ENCODE measurements at regions not wholly inside any gene's neighbourhood (a gene's known extent, or its start where the extent isn't known, plus 50 kb on each side); places are given as distances from the start of the nearest gene placed in this dataset.

- no peaks in the 10 kb centered on the region for H3K4me1 ChIP-seq (ENCODE audit: control insufficient read depth, extremely low read depth, insufficient read depth, low read length)
- H3K27ac ChIP-seq (ENCODE audit: control insufficient read depth, insufficient read depth, low read length), result no peak overlapping the region
- no peak overlapping the region for H2AFZ ChIP-seq (ENCODE audit: control insufficient read depth, low read length)
- no peaks in the 10 kb centered on the region for H3K27me3 ChIP-seq (ENCODE audit: control insufficient read depth, extremely low read depth, insufficient read depth, low read length)
- no peak overlapping the region for H3K4me2 ChIP-seq (ENCODE audit: control insufficient read depth, extremely low read depth, insufficient read depth, low read depth, low read length)
- H3K9ac ChIP-seq (ENCODE audit: control insufficient read depth, extremely low read depth, insufficient read depth, low read length), result no peak overlapping the region
- no peaks in the 10 kb centered on the region for H3K9me3 ChIP-seq (ENCODE audit: control insufficient read depth, low read depth, low read length)
- FAIRE-seq, result no peak
- H3K4me3 ChIP-seq (ENCODE audit: control insufficient read depth in 2 of 3, extremely low read depth in 1 of 3, insufficient read depth in 2 of 3, low read depth in 1 of 3, low read length in 3 of 3), result no peak overlapping the region
- no peaks in the 10 kb centered on the region for H3K79me2 ChIP-seq (ENCODE audit: control insufficient read depth, insufficient read depth, low read length)
- H3K36me3 ChIP-seq (ENCODE audit: control insufficient read depth in 2 of 2, extremely low read depth in 1 of 2, insufficient read depth in 2 of 2, low read length in 2 of 2), result no peaks in the 10 kb centered on the region
- DNase-seq (ENCODE audit: low read depth, low spot score), result no peak
- H4K20me1 ChIP-seq (ENCODE audit: control insufficient read depth, extremely low read depth, insufficient read depth, low read length), result no peaks in the 10 kb centered on the region
- dilution Hi-C loops (cut with MboI; ENCODE audit: extremely low pct_ligation_motif_present, low sequenced_read_pairs), result no loop called here
- H3K9me1 ChIP-seq (ENCODE audit: control insufficient read depth, extremely low read depth, insufficient read depth, low read length), result no peaks in the 10 kb centered on the region
- no peak for TF ChIP-seq EZH2 (IDR thresholded peaks at IDR 0.05; ENCODE audit: low read length)
- no peak for TF ChIP-seq CTCF (optimal IDR thresholded peaks at IDR 0.05 in 1 of 3, IDR thresholded peaks at IDR 0.05 in 1 of 3, conservative IDR thresholded peaks at IDR 0.05 in 1 of 3; ENCODE audit: extremely low read depth in 1 of 3, insufficient read depth in 2 of 3, low read length in 3 of 3)
These were observed 778.2 kb downstream of the MTRR start for GRCh38 chr5:8647111-8647510.

GRCh38 chr5:8650186-8650585 lies 781.2 kb downstream of the MTRR start:
- no peaks in the 10 kb centered on the region for H3K36me3 ChIP-seq (ENCODE audit: control insufficient read depth in 2 of 2, extremely low read depth in 1 of 2, insufficient read depth in 2 of 2, low read length in 2 of 2)
- H3K27me3 ChIP-seq (ENCODE audit: control insufficient read depth, extremely low read depth, insufficient read depth, low read length), result no peaks in the 10 kb centered on the region
- dilution Hi-C loops (cut with MboI; ENCODE audit: extremely low pct_ligation_motif_present, low sequenced_read_pairs), result no loop called here
- no peak for DNase-seq (ENCODE audit: low read depth, low spot score)
- no peak overlapping the region for H3K4me3 ChIP-seq (ENCODE audit: control insufficient read depth in 2 of 3, extremely low read depth in 1 of 3, insufficient read depth in 2 of 3, low read depth in 1 of 3, low read length in 3 of 3)
- no peaks in the 10 kb centered on the region for H3K9me1 ChIP-seq (ENCODE audit: control insufficient read depth, extremely low read depth, insufficient read depth, low read length)
- H3K79me2 ChIP-seq (ENCODE audit: control insufficient read depth, insufficient read depth, low read length), result no peaks in the 10 kb centered on the region
- no peak overlapping the region for H2AFZ ChIP-seq (ENCODE audit: control insufficient read depth, low read length)
- no peak overlapping the region for H3K27ac ChIP-seq (ENCODE audit: control insufficient read depth, insufficient read depth, low read length)
- H3K9ac ChIP-seq (ENCODE audit: control insufficient read depth, extremely low read depth, insufficient read depth, low read length), result no peak overlapping the region
- H4K20me1 ChIP-seq (ENCODE audit: control insufficient read depth, extremely low read depth, insufficient read depth, low read length), result no peaks in the 10 kb centered on the region
- TF ChIP-seq EZH2 (IDR thresholded peaks at IDR 0.05; ENCODE audit: low read length) (no peak), CTCF (optimal IDR thresholded peaks at IDR 0.05 in 1 of 3, IDR thresholded peaks at IDR 0.05 in 1 of 3, conservative IDR thresholded peaks at IDR 0.05 in 1 of 3; ENCODE audit: extremely low read depth in 1 of 3, insufficient read depth in 2 of 3, low read length in 3 of 3) (no peak)
- no peaks in the 10 kb centered on the region for H3K4me1 ChIP-seq (ENCODE audit: control insufficient read depth, extremely low read depth, insufficient read depth, low read length)
- no peak for FAIRE-seq
- H3K9me3 ChIP-seq (ENCODE audit: control insufficient read depth, low read depth, low read length), result no peaks in the 10 kb centered on the region
- H3K4me2 ChIP-seq (ENCODE audit: control insufficient read depth, extremely low read depth, insufficient read depth, low read depth, low read length), result no peak overlapping the region

Measured in keratinocyte (primary cell).